Mucosa of stomach (tissue), 1 donor: ENCODE measurements at regions not wholly inside any gene's neighbourhood (a gene's known extent, or its start where the extent isn't known, plus 50 kb on each side); places are given as distances from the start of the nearest gene placed in this dataset.

Experiments used
- H3K27me3 ChIP-seq: one replicate; pipeline ENCODE4 v1.7.0; 2013; ENCODE audit warnings: mild to moderate bottlenecking, low read length; ENCODE audit not compliant: control insufficient read depth, insufficient read depth
- H3K36me3 ChIP-seq: one replicate; pipeline ENCODE4 v1.7.0; 2013; ENCODE audit warnings: low read length; ENCODE audit not compliant: control insufficient read depth, insufficient read depth
- H3K4me1 ChIP-seq: one replicate; pipeline ENCODE4 v1.7.0; 2013; ENCODE audit warnings: mild to moderate bottlenecking, low read length; ENCODE audit not compliant: control insufficient read depth, insufficient read depth
- H3K4me3 ChIP-seq: one replicate; pipeline ENCODE4 v1.7.0; 2013; ENCODE audit warnings: low read length
- H3K9ac ChIP-seq: one replicate; pipeline ENCODE4 v1.7.0; 2013; ENCODE audit warnings: mild to moderate bottlenecking, low read length, moderate library complexity
- H3K9me3 ChIP-seq: one replicate; pipeline ENCODE4 v1.7.0; 2013; ENCODE audit warnings: mild to moderate bottlenecking, low read length, moderate library complexity; ENCODE audit not compliant: control insufficient read depth
- donor health status: Pancreatic carcinoma.

- Histone ChIP-seq H3K4me1 (no peaks in the 10 kb centered on the region), H3K27me3 (no peaks in the 10 kb centered on the region), H3K9ac (no peak overlapping the region), H3K36me3 (no peaks in the 10 kb centered on the region), H3K9me3 (no peaks in the 10 kb centered on the region), H3K4me3 (no peak overlapping the region)
Measured at GRCh38 chr19:28497887-28498286, 715.1 kb downstream of the UQCRFS1 start.

GRCh38 chr19:28497137-28497536, 715.8 kb downstream of the UQCRFS1 start:
- H3K36me3 ChIP-seq: no peaks in the 10 kb centered on the region
- H3K9ac ChIP-seq: no peak overlapping the region
- H3K4me3 ChIP-seq: no peak overlapping the region
- no peaks in the 10 kb centered on the region for H3K9me3 ChIP-seq
- no peaks in the 10 kb centered on the region for H3K27me3 ChIP-seq
- no peaks in the 10 kb centered on the region for H3K4me1 ChIP-seq

GRCh38 chr19:28495046-28495445, 717.9 kb downstream of the UQCRFS1 start:
- H3K4me1 ChIP-seq: no peaks in the 10 kb centered on the region
- no peaks in the 10 kb centered on the region for H3K36me3 ChIP-seq
- H3K4me3 ChIP-seq: no peak overlapping the region
- H3K27me3 ChIP-seq: no peaks in the 10 kb centered on the region
- no peaks in the 10 kb centered on the region for H3K9me3 ChIP-seq
- no peak overlapping the region for H3K9ac ChIP-seq

GRCh38 chr19:28494461-28494860, 718.5 kb downstream of the UQCRFS1 start:
- Histone ChIP-seq H3K36me3 (no peaks in the 10 kb centered on the region), H3K9me3 (no peaks in the 10 kb centered on the region), H3K9ac (no peak overlapping the region), H3K4me1 (no peaks in the 10 kb centered on the region), H3K27me3 (no peaks in the 10 kb centered on the region), H3K4me3 (no peak overlapping the region)

- H3K4me3 ChIP-seq: no peak overlapping the region
- no peaks in the 10 kb centered on the region for H3K9me3 ChIP-seq
- no peaks in the 10 kb centered on the region for H3K27me3 ChIP-seq
- no peaks in the 10 kb centered on the region for H3K4me1 ChIP-seq
- no peaks in the 10 kb centered on the region for H3K36me3 ChIP-seq
- H3K9ac ChIP-seq: no peak overlapping the region
Measured at GRCh38 chr19:28493884-28494283, 719.1 kb downstream of the UQCRFS1 start.

- Histone ChIP-seq H3K36me3 (no peaks in the 10 kb centered on the region), H3K27me3 (no peaks in the 10 kb centered on the region), H3K4me3 (no peak overlapping the region), H3K4me1 (no peaks in the 10 kb centered on the region), H3K9me3 (no peaks in the 10 kb centered on the region), H3K9ac (no peak overlapping the region)
Measured at GRCh38 chr19:28492621-28493020, 720.3 kb downstream of the UQCRFS1 start.

GRCh38 chr19:28492201-28492600, 720.8 kb downstream of the UQCRFS1 start:
- H3K36me3 ChIP-seq: no peaks in the 10 kb centered on the region
- no peak overlapping the region for H3K9ac ChIP-seq
- H3K27me3 ChIP-seq: no peaks in the 10 kb centered on the region
- H3K9me3 ChIP-seq: no peaks in the 10 kb centered on the region
- no peaks in the 10 kb centered on the region for H3K4me1 ChIP-seq
- no peak overlapping the region for H3K4me3 ChIP-seq

- Histone ChIP-seq H3K9ac (no peak overlapping the region), H3K4me3 (no peak overlapping the region), H3K4me1 (no peaks in the 10 kb centered on the region), H3K9me3 (no peaks in the 10 kb centered on the region), H3K27me3 (no peaks in the 10 kb centered on the region), H3K36me3 (no peaks in the 10 kb centered on the region)
Measured at GRCh38 chr19:28489776-28490175, 723.2 kb downstream of the UQCRFS1 start.

GRCh38 chr19:28489126-28489660, 723.8 kb downstream of the UQCRFS1 start:
- H3K9ac ChIP-seq: no peak overlapping the region
- no peaks in the 10 kb centered on the region for H3K9me3 ChIP-seq
- H3K4me3 ChIP-seq: no peak overlapping the region
- H3K36me3 ChIP-seq: no peaks in the 10 kb centered on the region
- H3K4me1 ChIP-seq: no peaks in the 10 kb centered on the region
- H3K27me3 ChIP-seq: no peaks in the 10 kb centered on the region

GRCh38 chr19:28487999-28488398, 725.0 kb downstream of the UQCRFS1 start:
- Histone ChIP-seq H3K27me3 (no peaks in the 10 kb centered on the region), H3K9me3 (no peaks in the 10 kb centered on the region), H3K4me1 (no peaks in the 10 kb centered on the region), H3K9ac (no peak overlapping the region), H3K36me3 (no peaks in the 10 kb centered on the region), H3K4me3 (no peak overlapping the region)

GRCh38 chr19:28486926-28487325, 726.0 kb downstream of the UQCRFS1 start:
- Histone ChIP-seq H3K27me3 (no peaks in the 10 kb centered on the region), H3K9ac (no peak overlapping the region), H3K4me1 (no peaks in the 10 kb centered on the region), H3K4me3 (no peak overlapping the region), H3K9me3 (no peaks in the 10 kb centered on the region), H3K36me3 (no peaks in the 10 kb centered on the region)

GRCh38 chr19:28486473-28486872, 726.5 kb downstream of the UQCRFS1 start:
- Histone ChIP-seq H3K9ac (no peak overlapping the region), H3K9me3 (no peaks in the 10 kb centered on the region), H3K4me1 (no peaks in the 10 kb centered on the region), H3K36me3 (no peaks in the 10 kb centered on the region), H3K4me3 (no peak overlapping the region), H3K27me3 (no peaks in the 10 kb centered on the region)

- no peak overlapping the region for H3K9ac ChIP-seq
- H3K27me3 ChIP-seq: no peaks in the 10 kb centered on the region
- H3K36me3 ChIP-seq: no peaks in the 10 kb centered on the region
- no peaks in the 10 kb centered on the region for H3K9me3 ChIP-seq
- H3K4me3 ChIP-seq: no peak overlapping the region
- H3K4me1 ChIP-seq: no peaks in the 10 kb centered on the region
Measured at GRCh38 chr19:28485292-28485691, 727.7 kb downstream of the UQCRFS1 start.
